Endothelial cell (in vitro differentiated cells): ENCODE measurements at regions not wholly inside any gene's neighbourhood (a gene's known extent, or its start where the extent isn't known, plus 50 kb on each side); places are given as distances from the start of the nearest gene placed in this dataset.

Experiments used
- DNase-seq: peaks from one replicate; pipeline ENCODE4 v3.0.0; 2021; ENCODE audit warnings: low spot score
- H3K27ac Mint-ChIP-seq: one replicate; pipeline ENCODE4 v1.8.0; 2021; ENCODE audit warnings: mixed read lengths, inconsistent platforms; ENCODE audit not compliant: unreplicated experiment
- H3K27me3 Mint-ChIP-seq: one replicate; pipeline ENCODE4 v1.8.0; 2021; ENCODE audit warnings: mild to moderate bottlenecking, moderate library complexity, mixed read lengths, inconsistent platforms; ENCODE audit not compliant: unreplicated experiment
- H3K36me3 Mint-ChIP-seq: one replicate; pipeline ENCODE4 v1.8.0; 2021; ENCODE audit warnings: mild to moderate bottlenecking, low read depth, mixed read lengths, inconsistent platforms; ENCODE audit not compliant: unreplicated experiment
- H3K4me1 Mint-ChIP-seq: one replicate; pipeline ENCODE4 v1.8.0; 2021; ENCODE audit warnings: mild to moderate bottlenecking, mixed read lengths, inconsistent platforms; ENCODE audit not compliant: unreplicated experiment
- H3K4me3 Mint-ChIP-seq: one replicate; pipeline ENCODE4 v1.8.0; 2021; ENCODE audit warnings: mild to moderate bottlenecking, mixed read lengths, inconsistent platforms; ENCODE audit not compliant: unreplicated experiment
- H3K9me3 Mint-ChIP-seq: one replicate; pipeline ENCODE4 v1.8.0; 2021; ENCODE audit warnings: mixed read lengths, inconsistent platforms; ENCODE audit not compliant: unreplicated experiment
- TF ChIP-seq, protein P1 (sequence below): fragments of 200-600 bp; sonication (generic); IDR thresholded peaks from one replicate; pipeline ENCODE4 v1.5.0; 2021; ENCODE audit warnings: antibody characterized with exemption; ENCODE audit not compliant: unreplicated experiment

- H3K9me3 Mint-ChIP-seq, result no peaks in the 10 kb centered on the region
- no peak overlapping the region for H3K4me3 Mint-ChIP-seq
- DNase-seq, result no peak
- TF ChIP-seq, protein P1, sequence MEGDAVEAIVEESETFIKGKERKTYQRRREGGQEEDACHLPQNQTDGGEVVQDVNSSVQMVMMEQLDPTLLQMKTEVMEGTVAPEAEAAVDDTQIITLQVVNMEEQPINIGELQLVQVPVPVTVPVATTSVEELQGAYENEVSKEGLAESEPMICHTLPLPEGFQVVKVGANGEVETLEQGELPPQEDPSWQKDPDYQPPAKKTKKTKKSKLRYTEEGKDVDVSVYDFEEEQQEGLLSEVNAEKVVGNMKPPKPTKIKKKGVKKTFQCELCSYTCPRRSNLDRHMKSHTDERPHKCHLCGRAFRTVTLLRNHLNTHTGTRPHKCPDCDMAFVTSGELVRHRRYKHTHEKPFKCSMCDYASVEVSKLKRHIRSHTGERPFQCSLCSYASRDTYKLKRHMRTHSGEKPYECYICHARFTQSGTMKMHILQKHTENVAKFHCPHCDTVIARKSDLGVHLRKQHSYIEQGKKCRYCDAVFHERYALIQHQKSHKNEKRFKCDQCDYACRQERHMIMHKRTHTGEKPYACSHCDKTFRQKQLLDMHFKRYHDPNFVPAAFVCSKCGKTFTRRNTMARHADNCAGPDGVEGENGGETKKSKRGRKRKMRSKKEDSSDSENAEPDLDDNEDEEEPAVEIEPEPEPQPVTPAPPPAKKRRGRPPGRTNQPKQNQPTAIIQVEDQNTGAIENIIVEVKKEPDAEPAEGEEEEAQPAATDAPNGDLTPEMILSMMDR, result no peak
- H3K27me3 Mint-ChIP-seq, result no peaks in the 10 kb centered on the region
- H3K27ac Mint-ChIP-seq, result no peak overlapping the region
- H3K36me3 Mint-ChIP-seq, result no peaks in the 10 kb centered on the region
- no peaks in the 10 kb centered on the region for H3K4me1 Mint-ChIP-seq
These were observed 53.8 kb upstream of the ZNF618 start for GRCh38 chr9:113822315-113822714.

DNA sequence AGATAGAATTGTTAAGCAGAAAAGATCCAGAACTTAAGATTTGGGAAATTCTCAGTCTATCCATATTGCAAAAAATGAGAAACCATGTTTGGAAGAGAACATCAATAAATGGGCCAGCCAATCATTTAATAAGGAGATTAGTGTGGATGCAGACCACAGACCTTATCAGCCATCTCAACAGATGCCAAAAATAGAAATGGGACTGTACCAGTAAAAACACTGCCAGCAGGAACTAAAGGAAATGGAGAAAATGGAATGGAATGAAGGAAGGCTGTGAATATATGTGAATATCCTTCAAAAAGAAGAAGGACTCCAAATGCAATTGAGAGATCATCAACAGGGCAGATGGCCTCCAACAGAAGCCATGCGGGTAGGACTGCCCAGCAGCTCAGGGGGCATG, 52.7 kb upstream of the ZNF618 start:
- no peak for DNase-seq
- Mint-ChIP-seq H3K36me3 (no peaks in the 10 kb centered on the region), H3K4me3 (no peak overlapping the region), H3K4me1 (no peaks in the 10 kb centered on the region), H3K27me3 (no peaks in the 10 kb centered on the region), H3K9me3 (no peaks in the 10 kb centered on the region), H3K27ac (no peak overlapping the region)
- TF ChIP-seq, protein P1, result no peak
